Endothelial cell of umbilical vein (primary cell): ENCODE measurements at regions not wholly inside any gene's neighbourhood (a gene's known extent, or its start where the extent isn't known, plus 50 kb on each side); places are given as distances from the start of the nearest gene placed in this dataset.

Experiments used
- BruUV-seq: library from RNA; stranded (reverse); fragments of 400-500 nt; replicated peaks from 2 replicates; lab custom pipeline; 2021; lab: Mats Ljungman, UMichigan
- CTCF ChIA-PET: fragments of 300-600, 350-600 bp; sonication (Branson Sonifier 250); formaldehyde crosslinking; loops from one replicate; lab custom pipeline; 2021; ENCODE audit warnings: antibody characterized with exemption, inconsistent platforms; lab: Charles Lee
- POLR2A ChIA-PET: fragments of 300-600, 350-600 bp; sonication (Branson Sonifier 250); formaldehyde crosslinking; loops from one replicate; lab custom pipeline; 2021; ENCODE audit warnings: antibody characterized with exemption, inconsistent platforms; lab: Charles Lee
- DNase-seq: peaks from one replicate; pipeline ENCODE4 v3.0.0-alpha.2; 2011; ENCODE audit warnings: low read depth, low spot score
- FAIRE-seq: peaks from 2 replicates; lab custom pipeline; 2011; peaks lifted over from hg19 to GRCh38; lab: Jason Lieb, UNC
- H2AFZ ChIP-seq: 2 replicates; pipeline ENCODE4 v1.6.0; 2012; ENCODE audit warnings: low read depth, low read length, control low read depth, inconsistent platforms
- H3K27ac ChIP-seq: 2 replicates; pipeline ENCODE4 v1.5.1; 2011; ENCODE audit warnings: low read depth, mild to moderate bottlenecking, control low read depth, low read length, moderate library complexity; ENCODE audit not compliant: insufficient read depth
- H3K27me3 ChIP-seq, 2 experiments: 2 replicates each; pipeline versions ENCODE4 v1.6.0 to v1.6.1; 2011; ENCODE audit warnings: low read length in 2 of 2, mixed read lengths in 1 of 2; ENCODE audit not compliant: control insufficient read depth in 2 of 2, insufficient read depth in 2 of 2
- H3K36me3 ChIP-seq, 2 experiments: 2 replicates in 1 of 2; 3 replicates in 1 of 2; pipeline ENCODE4 v1.5.1; 2011; ENCODE audit warnings: low read length in 2 of 2, mild to moderate bottlenecking in 1 of 2, moderate library complexity in 1 of 2; ENCODE audit not compliant: control insufficient read depth in 2 of 2, insufficient read depth in 2 of 2; ENCODE audit errors: extremely low read depth in 1 of 2
- H3K4me1 ChIP-seq: 3 replicates; pipeline ENCODE4 v1.5.1; 2011; ENCODE audit warnings: mild to moderate bottlenecking, low read length; ENCODE audit not compliant: control insufficient read depth, insufficient read depth; ENCODE audit errors: extremely low read depth
- H3K4me2 ChIP-seq: 2 replicates; pipeline ENCODE4 v1.6.1; 2011; ENCODE audit warnings: low read length, control low read depth, mixed read lengths; ENCODE audit not compliant: insufficient read depth
- H3K4me3 ChIP-seq, 3 experiments: fragments of 200-600 bp in 1 of 3; sonication (generic), shearing (Covaris generic) in 1 of 3; replicated peaks in 1 of 3; 2 replicates each; pipeline ENCODE4 v1.5.1; 2011 to 2016; ENCODE audit warnings: control low read depth in 3 of 3, low read length in 3 of 3, mild to moderate bottlenecking in 2 of 3, inconsistent platforms in 1 of 3, low read depth in 1 of 3, moderate library complexity in 1 of 3; ENCODE audit not compliant: insufficient read depth in 1 of 3
- H3K79me2 ChIP-seq: 2 replicates; pipeline ENCODE4 v1.6.0; 2012; ENCODE audit warnings: low read length, inconsistent platforms; ENCODE audit not compliant: control insufficient read depth, insufficient read depth
- H3K9ac ChIP-seq: replicated peaks from 2 replicates; pipeline ENCODE3; 2011; ENCODE audit warnings: low read length, control low read depth; ENCODE audit not compliant: insufficient read depth; ENCODE audit errors: extremely low read depth
- H3K9me1 ChIP-seq: replicated peaks from 3 replicates; pipeline ENCODE4 v1.6.0; 2011; ENCODE audit warnings: mild to moderate bottlenecking, low read length; ENCODE audit not compliant: control insufficient read depth, insufficient read depth; ENCODE audit errors: extremely low read depth
- H3K9me3 ChIP-seq: replicated peaks from 2 replicates; pipeline ENCODE4 v1.5.1; 2012; ENCODE audit warnings: low read length, inconsistent platforms; ENCODE audit not compliant: control insufficient read depth, insufficient read depth
- H4K20me1 ChIP-seq: replicated peaks from 2 replicates; pipeline ENCODE3; 2011; ENCODE audit warnings: mild to moderate bottlenecking, low read length; ENCODE audit not compliant: control insufficient read depth, insufficient read depth; ENCODE audit errors: extremely low read depth
- EZH2 ChIP-seq: IDR thresholded peaks from 2 replicates; pipeline ENCODE4 v1.6.1; 2012; ENCODE audit warnings: borderline replicate concordance, low read depth, mild to moderate bottlenecking, moderate library complexity, low read length, inconsistent platforms; ENCODE audit not compliant: severe bottlenecking
- FOS ChIP-seq: IDR thresholded peaks from 2 replicates; pipeline ENCODE4 v1.6.1; 2011; ENCODE audit warnings: mild to moderate bottlenecking, low read length, moderate library complexity, borderline replicate concordance; ENCODE audit not compliant: insufficient read depth
- GATA2 ChIP-seq: IDR thresholded peaks from 2 replicates; pipeline ENCODE4 v1.7.0; 2011; ENCODE audit warnings: low read depth, mild to moderate bottlenecking, moderate library complexity, mixed read lengths, low read length; ENCODE audit not compliant: insufficient read length, insufficient read depth
- JUN ChIP-seq: IDR thresholded peaks from 2 replicates; pipeline ENCODE4 v1.6.1; 2011; ENCODE audit warnings: borderline replicate concordance, low read depth; ENCODE audit not compliant: insufficient read length, insufficient read depth
- MYC ChIP-seq: IDR thresholded peaks from one replicate; pipeline ENCODE4 v1.6.1; 2011; ENCODE audit warnings: mild to moderate bottlenecking, low read depth, low read length
- POLR2A ChIP-seq: IDR thresholded peaks from 2 replicates; pipeline ENCODE4 v1.6.1; 2012; ENCODE audit warnings: low read depth, mild to moderate bottlenecking, control low read depth, low read length
- POLR2AphosphoS5 ChIP-seq: IDR thresholded peaks from 2 replicates; pipeline ENCODE4 v1.6.1; 2012; ENCODE audit warnings: low read depth, mild to moderate bottlenecking, control low read depth, low read length, moderate library complexity; ENCODE audit not compliant: insufficient read depth
- dilution Hi-C: fragments of 300-500 bp; cut with MboI; formaldehyde crosslinking; loops from one replicate; pipeline ENCODE4 v1.15.0; 2019; ENCODE audit warnings: low sequenced_read_pairs; ENCODE audit not compliant: extremely low pct_ligation_motif_present
- intact Hi-C: fragments of 100-400 bp; cut with micrococcal nuclease; formaldehyde crosslinking; loops from one replicate; pipeline ENCODE4 v1.10.0; 2022
- TF ChIP-seq, protein P1 (sequence below), 2 donors: IDR thresholded peaks; 1 replicate in 1 of 2; 2 replicates in 1 of 2; pipeline ENCODE4 v1.5.1; 2011; ENCODE audit warnings: low read length in 2 of 2, mild to moderate bottlenecking in 2 of 2, moderate library complexity in 2 of 2, control low read depth in 1 of 2, inconsistent platforms in 1 of 2, low read depth in 1 of 2; ENCODE audit not compliant: insufficient read depth in 1 of 2; ENCODE audit errors: extremely low read depth in 1 of 2
- TF ChIP-seq, protein P2 (sequence below): IDR thresholded peaks from 2 replicates; pipeline ENCODE4 v1.6.1; 2011; ENCODE audit not compliant: insufficient read depth, insufficient read length

DNA sequence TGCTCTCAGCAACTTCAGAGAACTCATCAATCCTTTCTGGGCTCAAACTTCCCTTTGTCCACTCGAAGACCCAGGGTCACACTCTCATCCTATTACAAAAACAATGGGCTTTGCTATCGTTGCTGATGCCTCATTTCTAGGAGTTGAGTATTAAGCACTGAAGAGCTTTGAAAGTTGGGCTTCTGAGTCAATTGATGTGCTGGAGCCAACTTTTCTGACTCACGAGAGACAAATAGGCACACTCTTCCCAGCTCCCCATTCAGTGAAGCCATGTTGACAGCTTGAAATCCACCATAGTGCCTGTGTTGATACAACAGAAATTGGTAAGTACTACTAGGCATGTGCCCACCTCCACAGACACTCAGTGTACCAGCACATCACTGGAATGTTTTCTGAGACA is 97.5 kb upstream of the PRSS58 start:
- Histone ChIP-seq H3K27ac (no peak overlapping the region), H3K79me2 (no peaks in the 10 kb centered on the region), H3K27me3 (no peaks in the 10 kb centered on the region), H3K36me3 (no peaks in the 10 kb centered on the region), H3K9ac (no peak overlapping the region), H3K9me3 (no peaks in the 10 kb centered on the region), H3K4me3 (no peak overlapping the region), H3K9me1 (no peaks in the 10 kb centered on the region), H4K20me1 (no peaks in the 10 kb centered on the region), H3K4me2 (no peak overlapping the region), H3K4me1 (no peaks in the 10 kb centered on the region), H2AFZ (no peak overlapping the region)
- DNase-seq (no peak), FAIRE-seq (no peak)
- intact Hi-C loops, result loop anchor here (10.0 kb wide), 1 partner anchor 701 kb away; no protein-coding TSS in a partner anchor
- TF ChIP-seq EZH2 (no peak), POLR2A (no peak), POLR2AphosphoS5 (no peak), MYC (no peak), GATA2 (no peak), FOS (no peak), JUN (no peak)
- TF ChIP-seq, protein P1, sequence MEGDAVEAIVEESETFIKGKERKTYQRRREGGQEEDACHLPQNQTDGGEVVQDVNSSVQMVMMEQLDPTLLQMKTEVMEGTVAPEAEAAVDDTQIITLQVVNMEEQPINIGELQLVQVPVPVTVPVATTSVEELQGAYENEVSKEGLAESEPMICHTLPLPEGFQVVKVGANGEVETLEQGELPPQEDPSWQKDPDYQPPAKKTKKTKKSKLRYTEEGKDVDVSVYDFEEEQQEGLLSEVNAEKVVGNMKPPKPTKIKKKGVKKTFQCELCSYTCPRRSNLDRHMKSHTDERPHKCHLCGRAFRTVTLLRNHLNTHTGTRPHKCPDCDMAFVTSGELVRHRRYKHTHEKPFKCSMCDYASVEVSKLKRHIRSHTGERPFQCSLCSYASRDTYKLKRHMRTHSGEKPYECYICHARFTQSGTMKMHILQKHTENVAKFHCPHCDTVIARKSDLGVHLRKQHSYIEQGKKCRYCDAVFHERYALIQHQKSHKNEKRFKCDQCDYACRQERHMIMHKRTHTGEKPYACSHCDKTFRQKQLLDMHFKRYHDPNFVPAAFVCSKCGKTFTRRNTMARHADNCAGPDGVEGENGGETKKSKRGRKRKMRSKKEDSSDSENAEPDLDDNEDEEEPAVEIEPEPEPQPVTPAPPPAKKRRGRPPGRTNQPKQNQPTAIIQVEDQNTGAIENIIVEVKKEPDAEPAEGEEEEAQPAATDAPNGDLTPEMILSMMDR (IDR thresholded peaks at IDR 0.05; ENCODE audit: extremely low read depth in 1 of 2, insufficient read depth in 1 of 2, low read depth in 1 of 2, low read length in 2 of 2), result no peak
- TF ChIP-seq, protein P2, sequence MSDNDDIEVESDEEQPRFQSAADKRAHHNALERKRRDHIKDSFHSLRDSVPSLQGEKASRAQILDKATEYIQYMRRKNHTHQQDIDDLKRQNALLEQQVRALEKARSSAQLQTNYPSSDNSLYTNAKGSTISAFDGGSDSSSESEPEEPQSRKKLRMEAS, result no peak
- dilution Hi-C loops, result no loop called here
- BruUV-seq, result no TSS peak
- ChIA-PET POLR2A (no interaction called here), CTCF (interaction anchor here (0.9 to 1.5 kb wide), 3 partner anchors 15 to 106 kb away, joined by 3 to 5 read pairs (median 3); no protein-coding TSS in a partner anchor)
